GM23338 (cell line): ENCODE measurements at regions not wholly inside any gene's neighbourhood (a gene's known extent, or its start where the extent isn't known, plus 50 kb on each side); places are given as distances from the start of the nearest gene placed in this dataset.

Source experiments
- ATAC-seq: fragments of 200-7000 bp; cut with Tn5 transposase; 3 replicates; pipeline ENCODE4 v1.9.1; 2020
- DNase-seq: peaks from one replicate; pipeline ENCODE4 v3.0.0-alpha.2; 2015; ENCODE audit warnings: low spot score
- H2AFZ ChIP-seq: fragments of 200-600 bp; sonication (generic); 2 replicates; pipeline ENCODE4 v1.8.0; 2016; ENCODE audit warnings: antibody characterized with exemption, mild to moderate bottlenecking, moderate library complexity
- H3F3A ChIP-seq: fragments of 200-600 bp; sonication (generic); replicated peaks from 2 replicates; pipeline ENCODE4 v1.8.0; 2017; ENCODE audit warnings: antibody characterized with exemption, mixed run types, low read depth
- H3K27ac ChIP-seq: fragments of 200-600 bp; sonication (generic); 2 replicates; pipeline ENCODE4 v1.6.1; 2016; ENCODE audit warnings: low read depth
- H3K27me3 ChIP-seq: fragments of 200-600 bp; sonication (generic); 2 replicates; pipeline ENCODE4 v1.8.0; 2016; ENCODE audit warnings: mild to moderate bottlenecking, mixed run types, moderate library complexity; ENCODE audit not compliant: insufficient read depth
- H3K36me3 ChIP-seq: fragments of 200-600 bp; sonication (generic); 2 replicates; pipeline ENCODE4 v1.8.0; 2016; ENCODE audit warnings: mild to moderate bottlenecking; ENCODE audit not compliant: insufficient read depth
- H3K4me1 ChIP-seq: fragments of 200-600 bp; sonication (generic); 2 replicates; pipeline ENCODE4 v1.8.0; 2016; ENCODE audit warnings: mild to moderate bottlenecking, moderate library complexity; ENCODE audit not compliant: insufficient read depth
- H3K4me2 ChIP-seq: fragments of 200-600 bp; sonication (generic); 2 replicates; pipeline ENCODE4 v1.7.1; 2017; ENCODE audit warnings: mixed run types
- H3K4me3 ChIP-seq: fragments of 200-600 bp; sonication (generic); 2 replicates; pipeline ENCODE4 v1.6.1; 2016; ENCODE audit warnings: mixed run types
- H3K79me2 ChIP-seq: fragments of 200-600 bp; sonication (generic); replicated peaks from 2 replicates; pipeline ENCODE4 v1.8.0; 2017; ENCODE audit warnings: mild to moderate bottlenecking; ENCODE audit not compliant: insufficient read depth
- H3K9me2 ChIP-seq: fragments of 200-600 bp; sonication (generic); 2 replicates; pipeline ENCODE4 v1.8.0; 2017; ENCODE audit not compliant: insufficient read depth
- H4K20me1 ChIP-seq: fragments of 200-600 bp; sonication (generic); replicated peaks from 2 replicates; pipeline ENCODE4 v1.8.0; 2017; ENCODE audit warnings: mild to moderate bottlenecking; ENCODE audit not compliant: insufficient read depth
- H3K27ac Mint-ChIP-seq: 2 replicates; pipeline ENCODE4 v1.8.0; 2020; ENCODE audit warnings: inconsistent platforms, mild to moderate bottlenecking, moderate library complexity, mixed read lengths
- H3K27me3 Mint-ChIP-seq: 3 replicates; pipeline ENCODE4 v1.8.0; 2022; ENCODE audit warnings: low read depth, mild to moderate bottlenecking, moderate library complexity, mixed read lengths, inconsistent platforms; ENCODE audit not compliant: insufficient read depth, poor library complexity
- H3K36me3 Mint-ChIP-seq: 3 replicates; pipeline ENCODE4 v1.8.0; 2021; ENCODE audit warnings: low read depth, mild to moderate bottlenecking, inconsistent platforms, moderate library complexity, mixed read lengths
- H3K4me1 Mint-ChIP-seq: 3 replicates; pipeline ENCODE4 v1.8.0; 2020; ENCODE audit warnings: mild to moderate bottlenecking, inconsistent platforms, mixed read lengths
- H3K4me3 Mint-ChIP-seq: 3 replicates; pipeline ENCODE4 v1.8.0; 2021; ENCODE audit warnings: moderate library complexity, mild to moderate bottlenecking, inconsistent platforms, mixed read lengths
- H3K9me3 Mint-ChIP-seq: 3 replicates; pipeline ENCODE4 v1.8.0; 2020; ENCODE audit warnings: moderate library complexity, mild to moderate bottlenecking, inconsistent platforms, mixed read lengths
- CREB1 ChIP-seq: fragments of 250-450 bp; sonication (Bioruptor Pico); IDR thresholded peaks from 2 replicates; pipeline ENCODE4 v1.5.0; 2020; ENCODE audit warnings: low read depth, mild to moderate bottlenecking, moderate library complexity
- EZH2 ChIP-seq: fragments of 200-600 bp; sonication (generic); IDR thresholded peaks from one replicate; pipeline ENCODE4 v1.8.0; 2017; ENCODE audit warnings: antibody characterized with exemption, mild to moderate bottlenecking, low read depth; ENCODE audit not compliant: unreplicated experiment
- EZH2phosphoT487 ChIP-seq: fragments of 200-600 bp; sonication (generic); IDR thresholded peaks from one replicate; pipeline ENCODE4 v1.8.1; 2018; ENCODE audit warnings: antibody characterized with exemption; ENCODE audit not compliant: unreplicated experiment
- JUNB ChIP-seq: IDR thresholded peaks from one replicate; pipeline ENCODE4 v1.6.1; 2016; ENCODE audit warnings: antibody characterized with exemption; ENCODE audit not compliant: unreplicated experiment
- NANOG ChIP-seq: IDR thresholded peaks from 2 replicates; pipeline ENCODE4 v1.6.1; 2016; ENCODE audit warnings: antibody characterized with exemption, borderline replicate concordance
- POLR2AphosphoS5 ChIP-seq: IDR thresholded peaks from 2 replicates; pipeline ENCODE4 v1.6.1; 2016; ENCODE audit warnings: antibody characterized with exemption, low read depth
- STAT1 ChIP-seq: IDR thresholded peaks from one replicate; pipeline ENCODE4 v1.6.1; 2016; ENCODE audit warnings: antibody characterized with exemption; ENCODE audit not compliant: unreplicated experiment
- ZNF114 ChIP-seq: fragments of 250-450 bp; sonication (Bioruptor Pico); IDR thresholded peaks from 2 replicates; pipeline ENCODE4 v1.5.0; 2020; ENCODE audit warnings: mild to moderate bottlenecking, moderate library complexity
- ZNF331 ChIP-seq: fragments of 250-450 bp; sonication (Bioruptor Pico); IDR thresholded peaks from 2 replicates; pipeline ENCODE4 v1.5.0; 2020; ENCODE audit warnings: low read depth, mild to moderate bottlenecking, moderate library complexity
- TF ChIP-seq, protein P1 (sequence below): IDR thresholded peaks from one replicate; pipeline ENCODE4 v1.6.1; 2018; ENCODE audit warnings: antibody characterized with exemption; ENCODE audit not compliant: unreplicated experiment
- TF ChIP-seq, protein P2 (sequence below): fragments of 250-450 bp; sonication (Bioruptor Pico); IDR thresholded peaks from 2 replicates; pipeline ENCODE4 v1.5.0; 2020; ENCODE audit warnings: mild to moderate bottlenecking, moderate library complexity
- TF ChIP-seq, protein P3 (sequence below): IDR thresholded peaks from 2 replicates; pipeline ENCODE4 v1.6.1; 2016; ENCODE audit warnings: antibody characterized with exemption
- TF ChIP-seq, protein P4 (sequence below), 2 experiments: fragments of 200-600 bp in 1 of 2; sonication (generic) in 1 of 2; conservative IDR thresholded peaks; 2 replicates each; pipeline versions ENCODE4 v1.5.1 to v1.6.1; 2016 to 2017; ENCODE audit warnings: antibody characterized with exemption in 2 of 2, low read depth in 2 of 2, mild to moderate bottlenecking in 2 of 2, moderate library complexity in 1 of 2

DNA sequence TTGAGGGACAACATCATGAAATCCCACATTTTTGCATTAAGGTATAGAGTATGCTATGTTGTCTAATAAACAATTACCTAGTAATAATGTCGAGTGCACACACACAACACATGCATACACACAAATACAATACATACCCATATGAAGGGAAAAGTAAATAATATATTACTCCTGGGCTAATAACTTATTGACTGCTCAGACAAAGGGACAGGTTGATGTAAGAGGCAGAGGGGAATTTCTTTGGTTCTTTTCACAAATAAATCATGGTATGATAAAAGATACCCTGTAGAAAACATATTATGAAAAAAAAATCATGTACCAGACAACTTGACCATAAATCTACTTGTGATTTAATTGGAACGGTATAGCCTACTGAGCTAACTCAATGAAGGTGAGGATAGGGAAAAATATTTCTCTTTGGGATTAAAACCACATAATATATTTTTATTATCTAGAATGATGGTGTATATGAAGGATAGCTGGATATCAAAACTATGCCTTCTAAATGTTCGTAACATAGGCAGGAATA, 398.7 kb upstream of the LRRTM4 start:
- H3K4me1 ChIP-seq: no peaks in the 10 kb centered on the region
- H3K27me3 Mint-ChIP-seq: no peaks in the 10 kb centered on the region
- no peaks in the 10 kb centered on the region for H3K9me2 ChIP-seq
- H3K27me3 ChIP-seq: no peaks in the 10 kb centered on the region
- H3K4me2 ChIP-seq: no peak overlapping the region
- H3K9me3 Mint-ChIP-seq: no peaks in the 10 kb centered on the region
- no peaks in the 10 kb centered on the region for H3K36me3 ChIP-seq
- no peaks in the 10 kb centered on the region for H4K20me1 ChIP-seq
- no peak overlapping the region for H2AFZ ChIP-seq
- no peaks in the 10 kb centered on the region for H3K4me1 Mint-ChIP-seq
- DNase-seq: no peak
- H3K4me3 Mint-ChIP-seq: no peak overlapping the region
- H3K27ac Mint-ChIP-seq: no peak overlapping the region
- no peak overlapping the region for H3K27ac ChIP-seq
- no peaks in the 10 kb centered on the region for H3F3A ChIP-seq
- ATAC-seq: no peak
- no peaks in the 10 kb centered on the region for H3K79me2 ChIP-seq
- TF ChIP-seq, protein P1, sequence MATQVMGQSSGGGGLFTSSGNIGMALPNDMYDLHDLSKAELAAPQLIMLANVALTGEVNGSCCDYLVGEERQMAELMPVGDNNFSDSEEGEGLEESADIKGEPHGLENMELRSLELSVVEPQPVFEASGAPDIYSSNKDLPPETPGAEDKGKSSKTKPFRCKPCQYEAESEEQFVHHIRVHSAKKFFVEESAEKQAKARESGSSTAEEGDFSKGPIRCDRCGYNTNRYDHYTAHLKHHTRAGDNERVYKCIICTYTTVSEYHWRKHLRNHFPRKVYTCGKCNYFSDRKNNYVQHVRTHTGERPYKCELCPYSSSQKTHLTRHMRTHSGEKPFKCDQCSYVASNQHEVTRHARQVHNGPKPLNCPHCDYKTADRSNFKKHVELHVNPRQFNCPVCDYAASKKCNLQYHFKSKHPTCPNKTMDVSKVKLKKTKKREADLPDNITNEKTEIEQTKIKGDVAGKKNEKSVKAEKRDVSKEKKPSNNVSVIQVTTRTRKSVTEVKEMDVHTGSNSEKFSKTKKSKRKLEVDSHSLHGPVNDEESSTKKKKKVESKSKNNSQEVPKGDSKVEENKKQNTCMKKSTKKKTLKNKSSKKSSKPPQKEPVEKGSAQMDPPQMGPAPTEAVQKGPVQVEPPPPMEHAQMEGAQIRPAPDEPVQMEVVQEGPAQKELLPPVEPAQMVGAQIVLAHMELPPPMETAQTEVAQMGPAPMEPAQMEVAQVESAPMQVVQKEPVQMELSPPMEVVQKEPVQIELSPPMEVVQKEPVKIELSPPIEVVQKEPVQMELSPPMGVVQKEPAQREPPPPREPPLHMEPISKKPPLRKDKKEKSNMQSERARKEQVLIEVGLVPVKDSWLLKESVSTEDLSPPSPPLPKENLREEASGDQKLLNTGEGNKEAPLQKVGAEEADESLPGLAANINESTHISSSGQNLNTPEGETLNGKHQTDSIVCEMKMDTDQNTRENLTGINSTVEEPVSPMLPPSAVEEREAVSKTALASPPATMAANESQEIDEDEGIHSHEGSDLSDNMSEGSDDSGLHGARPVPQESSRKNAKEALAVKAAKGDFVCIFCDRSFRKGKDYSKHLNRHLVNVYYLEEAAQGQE: no peak
- TF ChIP-seq STAT1 (no peak), POLR2AphosphoS5 (no peak), EZH2 (no peak), ZNF331 (CRISPR knock-in tag) (no peak), EZH2phosphoT487 (no peak), NANOG (no peak), JUNB (no peak), CREB1 (no peak), ZNF114 (no peak)
- TF ChIP-seq, protein P2, sequence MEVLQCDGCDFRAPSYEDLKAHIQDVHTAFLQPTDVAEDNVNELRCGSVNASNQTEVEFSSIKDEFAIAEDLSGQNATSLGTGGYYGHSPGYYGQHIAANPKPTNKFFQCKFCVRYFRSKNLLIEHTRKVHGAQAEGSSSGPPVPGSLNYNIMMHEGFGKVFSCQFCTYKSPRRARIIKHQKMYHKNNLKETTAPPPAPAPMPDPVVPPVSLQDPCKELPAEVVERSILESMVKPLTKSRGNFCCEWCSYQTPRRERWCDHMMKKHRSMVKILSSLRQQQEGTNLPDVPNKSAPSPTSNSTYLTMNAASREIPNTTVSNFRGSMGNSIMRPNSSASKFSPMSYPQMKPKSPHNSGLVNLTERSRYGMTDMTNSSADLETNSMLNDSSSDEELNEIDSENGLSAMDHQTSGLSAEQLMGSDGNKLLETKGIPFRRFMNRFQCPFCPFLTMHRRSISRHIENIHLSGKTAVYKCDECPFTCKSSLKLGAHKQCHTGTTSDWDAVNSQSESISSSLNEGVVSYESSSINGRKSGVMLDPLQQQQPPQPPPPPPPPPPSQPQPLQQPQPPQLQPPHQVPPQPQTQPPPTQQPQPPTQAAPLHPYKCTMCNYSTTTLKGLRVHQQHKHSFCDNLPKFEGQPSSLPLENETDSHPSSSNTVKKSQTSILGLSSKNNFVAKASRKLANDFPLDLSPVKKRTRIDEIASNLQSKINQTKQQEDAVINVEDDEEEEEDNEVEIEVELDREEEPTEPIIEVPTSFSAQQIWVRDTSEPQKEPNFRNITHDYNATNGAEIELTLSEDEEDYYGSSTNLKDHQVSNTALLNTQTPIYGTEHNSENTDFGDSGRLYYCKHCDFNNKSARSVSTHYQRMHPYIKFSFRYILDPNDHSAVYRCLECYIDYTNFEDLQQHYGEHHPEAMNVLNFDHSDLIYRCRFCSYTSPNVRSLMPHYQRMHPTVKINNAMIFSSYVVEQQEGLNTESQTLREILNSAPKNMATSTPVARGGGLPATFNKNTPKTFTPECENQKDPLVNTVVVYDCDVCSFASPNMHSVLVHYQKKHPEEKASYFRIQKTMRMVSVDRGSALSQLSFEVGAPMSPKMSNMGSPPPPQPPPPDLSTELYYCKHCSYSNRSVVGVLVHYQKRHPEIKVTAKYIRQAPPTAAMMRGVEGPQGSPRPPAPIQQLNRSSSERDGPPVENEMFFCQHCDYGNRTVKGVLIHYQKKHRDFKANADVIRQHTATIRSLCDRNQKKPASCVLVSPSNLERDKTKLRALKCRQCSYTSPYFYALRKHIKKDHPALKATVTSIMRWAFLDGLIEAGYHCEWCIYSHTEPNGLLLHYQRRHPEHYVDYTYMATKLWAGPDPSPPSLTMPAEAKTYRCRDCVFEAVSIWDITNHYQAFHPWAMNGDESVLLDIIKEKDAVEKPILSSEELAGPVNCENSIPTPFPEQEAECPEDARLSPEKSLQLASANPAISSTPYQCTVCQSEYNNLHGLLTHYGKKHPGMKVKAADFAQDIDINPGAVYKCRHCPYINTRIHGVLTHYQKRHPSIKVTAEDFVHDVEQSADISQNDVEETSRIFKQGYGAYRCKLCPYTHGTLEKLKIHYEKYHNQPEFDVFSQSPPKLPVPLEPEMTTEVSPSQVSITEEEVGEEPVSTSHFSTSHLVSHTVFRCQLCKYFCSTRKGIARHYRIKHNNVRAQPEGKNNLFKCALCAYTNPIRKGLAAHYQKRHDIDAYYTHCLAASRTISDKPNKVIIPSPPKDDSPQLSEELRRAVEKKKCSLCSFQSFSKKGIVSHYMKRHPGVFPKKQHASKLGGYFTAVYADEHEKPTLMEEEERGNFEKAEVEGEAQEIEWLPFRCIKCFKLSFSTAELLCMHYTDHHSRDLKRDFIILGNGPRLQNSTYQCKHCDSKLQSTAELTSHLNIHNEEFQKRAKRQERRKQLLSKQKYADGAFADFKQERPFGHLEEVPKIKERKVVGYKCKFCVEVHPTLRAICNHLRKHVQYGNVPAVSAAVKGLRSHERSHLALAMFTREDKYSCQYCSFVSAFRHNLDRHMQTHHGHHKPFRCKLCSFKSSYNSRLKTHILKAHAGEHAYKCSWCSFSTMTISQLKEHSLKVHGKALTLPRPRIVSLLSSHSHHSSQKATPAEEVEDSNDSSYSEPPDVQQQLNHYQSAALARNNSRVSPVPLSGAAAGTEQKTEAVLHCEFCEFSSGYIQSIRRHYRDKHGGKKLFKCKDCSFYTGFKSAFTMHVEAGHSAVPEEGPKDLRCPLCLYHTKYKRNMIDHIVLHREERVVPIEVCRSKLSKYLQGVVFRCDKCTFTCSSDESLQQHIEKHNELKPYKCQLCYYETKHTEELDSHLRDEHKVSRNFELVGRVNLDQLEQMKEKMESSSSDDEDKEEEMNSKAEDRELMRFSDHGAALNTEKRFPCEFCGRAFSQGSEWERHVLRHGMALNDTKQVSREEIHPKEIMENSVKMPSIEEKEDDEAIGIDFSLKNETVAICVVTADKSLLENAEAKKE: no peak
- TF ChIP-seq, protein P3, sequence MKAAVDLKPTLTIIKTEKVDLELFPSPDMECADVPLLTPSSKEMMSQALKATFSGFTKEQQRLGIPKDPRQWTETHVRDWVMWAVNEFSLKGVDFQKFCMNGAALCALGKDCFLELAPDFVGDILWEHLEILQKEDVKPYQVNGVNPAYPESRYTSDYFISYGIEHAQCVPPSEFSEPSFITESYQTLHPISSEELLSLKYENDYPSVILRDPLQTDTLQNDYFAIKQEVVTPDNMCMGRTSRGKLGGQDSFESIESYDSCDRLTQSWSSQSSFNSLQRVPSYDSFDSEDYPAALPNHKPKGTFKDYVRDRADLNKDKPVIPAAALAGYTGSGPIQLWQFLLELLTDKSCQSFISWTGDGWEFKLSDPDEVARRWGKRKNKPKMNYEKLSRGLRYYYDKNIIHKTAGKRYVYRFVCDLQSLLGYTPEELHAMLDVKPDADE: no peak
- TF ChIP-seq, protein P4, sequence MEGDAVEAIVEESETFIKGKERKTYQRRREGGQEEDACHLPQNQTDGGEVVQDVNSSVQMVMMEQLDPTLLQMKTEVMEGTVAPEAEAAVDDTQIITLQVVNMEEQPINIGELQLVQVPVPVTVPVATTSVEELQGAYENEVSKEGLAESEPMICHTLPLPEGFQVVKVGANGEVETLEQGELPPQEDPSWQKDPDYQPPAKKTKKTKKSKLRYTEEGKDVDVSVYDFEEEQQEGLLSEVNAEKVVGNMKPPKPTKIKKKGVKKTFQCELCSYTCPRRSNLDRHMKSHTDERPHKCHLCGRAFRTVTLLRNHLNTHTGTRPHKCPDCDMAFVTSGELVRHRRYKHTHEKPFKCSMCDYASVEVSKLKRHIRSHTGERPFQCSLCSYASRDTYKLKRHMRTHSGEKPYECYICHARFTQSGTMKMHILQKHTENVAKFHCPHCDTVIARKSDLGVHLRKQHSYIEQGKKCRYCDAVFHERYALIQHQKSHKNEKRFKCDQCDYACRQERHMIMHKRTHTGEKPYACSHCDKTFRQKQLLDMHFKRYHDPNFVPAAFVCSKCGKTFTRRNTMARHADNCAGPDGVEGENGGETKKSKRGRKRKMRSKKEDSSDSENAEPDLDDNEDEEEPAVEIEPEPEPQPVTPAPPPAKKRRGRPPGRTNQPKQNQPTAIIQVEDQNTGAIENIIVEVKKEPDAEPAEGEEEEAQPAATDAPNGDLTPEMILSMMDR (conservative IDR thresholded peaks at IDR 0.05; ENCODE audit: low read depth in 2 of 2): no peak
- H3K36me3 Mint-ChIP-seq: no peaks in the 10 kb centered on the region
- no peak overlapping the region for H3K4me3 ChIP-seq
